GM21717 (cell line): ENCODE measurements at regions not wholly inside any gene's neighbourhood (a gene's known extent, or its start where the extent isn't known, plus 50 kb on each side); places are given as distances from the start of the nearest gene placed in this dataset.

Experiments
- ATAC-seq: cut with Tn5 transposase; IDR thresholded peaks from one replicate; pipeline ENCODE4 v1.9.1; 2021; ENCODE audit warnings: mild to moderate bottlenecking, moderate library complexity; ENCODE audit not compliant: unreplicated experiment

DNA sequence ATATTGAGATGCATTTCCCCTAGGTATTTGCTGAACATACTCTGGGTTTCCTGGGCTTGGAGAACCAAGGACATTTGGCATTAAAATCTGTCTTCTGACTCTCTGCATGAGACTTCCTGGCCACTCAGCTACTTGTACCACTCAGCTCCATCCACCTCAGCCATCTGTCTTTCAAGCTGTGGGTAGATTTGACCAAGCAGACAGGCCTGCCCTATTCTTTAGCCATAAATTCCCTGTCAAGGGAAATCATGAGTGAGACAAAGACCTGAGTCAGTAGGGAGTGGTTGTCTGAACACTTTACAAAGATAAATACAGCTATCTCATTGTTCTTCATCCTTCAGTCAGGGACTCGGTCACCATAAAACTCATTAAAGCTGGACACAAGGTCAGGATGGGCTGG is 399.1 kb downstream of the GPAM start:
- ATAC-seq, result no peak

DNA sequence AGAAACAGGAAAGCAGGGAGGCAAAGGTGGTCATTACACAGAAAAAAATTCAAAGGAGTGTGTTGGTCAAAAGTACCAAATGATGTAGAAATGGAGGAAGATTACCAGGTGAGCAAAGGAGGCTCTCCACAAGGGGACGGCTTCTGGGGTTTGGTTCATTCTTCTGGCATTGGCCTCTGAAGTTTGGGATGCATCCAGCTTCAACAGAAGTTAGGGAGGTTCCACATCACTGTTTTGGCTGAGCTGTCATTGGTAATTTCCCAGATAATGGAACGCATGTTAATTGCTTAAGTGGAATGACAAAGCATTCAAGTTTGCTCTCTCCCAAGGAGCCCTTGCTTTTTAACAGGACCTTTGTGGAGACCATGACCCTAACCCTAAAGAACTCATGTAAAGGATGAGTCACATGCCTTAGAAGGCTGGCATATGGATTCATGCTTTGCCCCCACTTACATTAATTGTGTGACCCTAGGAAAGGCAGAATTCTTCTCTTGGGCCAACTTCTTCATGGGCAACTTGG is 398.6 kb downstream of the GPAM start:
- no peak for ATAC-seq

DNA sequence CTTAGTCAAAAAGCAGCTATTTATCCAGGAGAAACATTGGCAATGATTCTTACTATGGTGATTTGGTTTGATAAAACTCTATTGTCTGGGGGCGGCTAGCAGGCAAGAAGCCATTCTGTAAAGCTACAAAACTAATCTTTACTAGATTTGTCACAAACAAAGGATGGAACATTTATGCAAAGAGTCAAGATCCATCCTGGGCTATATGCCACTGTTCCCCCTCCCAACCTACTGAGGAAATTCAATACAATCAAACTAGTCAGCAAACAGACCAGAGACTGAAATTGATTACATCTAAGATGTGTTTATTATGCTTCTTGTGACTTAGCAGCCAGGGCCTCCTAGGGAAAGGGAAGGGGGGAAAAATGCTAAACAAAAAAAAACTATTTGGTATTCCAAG is 397.6 kb downstream of the GPAM start:
- ATAC-seq, result no peak

DNA sequence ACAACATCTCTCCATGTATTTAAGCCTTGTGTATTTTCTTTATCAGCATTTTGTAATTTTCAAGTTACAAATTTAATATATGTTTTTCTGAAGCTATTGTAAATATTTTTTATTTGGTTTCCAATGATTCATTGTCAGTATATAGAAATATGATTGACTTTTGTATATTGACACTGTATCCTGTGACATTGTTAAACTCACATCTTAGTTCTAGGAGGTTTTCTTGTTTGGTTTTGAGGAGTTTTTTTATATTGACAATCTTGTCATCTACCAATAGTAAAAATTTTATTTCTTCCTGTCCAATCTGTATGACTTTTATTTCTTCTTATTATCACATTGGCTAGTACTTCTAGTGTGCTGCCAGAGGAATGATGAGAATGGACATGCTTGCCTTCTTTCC is 393.7 kb downstream of the GPAM start:
- ATAC-seq, result no peak

DNA sequence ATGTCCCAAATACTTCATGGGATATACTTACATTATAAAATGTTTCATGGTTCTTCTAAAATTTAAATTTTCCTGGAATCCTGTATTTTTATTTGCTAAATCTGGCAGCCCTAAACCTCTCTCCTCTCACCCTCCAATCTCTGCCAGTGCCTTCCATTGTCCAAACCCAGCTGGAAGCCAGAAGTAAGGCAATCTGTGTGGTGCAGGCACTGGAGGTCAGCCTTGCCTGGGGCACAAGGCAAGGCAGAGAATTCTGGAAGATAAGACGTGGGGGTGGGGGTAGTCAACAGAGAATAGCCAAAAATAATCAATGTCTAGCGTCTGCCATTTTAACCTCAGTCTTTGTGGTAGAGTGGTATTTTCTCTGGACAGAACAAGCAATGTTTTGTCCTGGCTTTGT is 381.7 kb downstream of the GPAM start:
- ATAC-seq, result no peak

DNA sequence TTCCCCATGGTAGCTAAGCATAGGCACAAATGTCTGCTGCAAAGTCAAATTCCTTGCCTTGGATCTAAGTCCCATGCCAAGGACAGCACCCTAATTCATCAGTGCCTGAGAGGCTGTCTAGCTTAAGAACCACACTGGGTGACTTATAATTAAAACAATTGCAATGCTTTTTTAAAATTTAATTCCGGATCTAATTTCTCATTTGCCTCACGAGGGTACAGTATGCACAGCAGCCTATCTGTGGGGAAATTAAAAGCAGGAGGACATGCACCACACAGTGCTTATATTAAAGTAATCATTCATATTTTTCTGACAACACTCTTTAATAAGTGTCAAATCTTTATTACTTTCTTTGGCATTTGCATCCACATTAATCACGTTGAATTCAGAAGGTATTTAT is 378.8 kb downstream of the GPAM start:
- ATAC-seq, result no peak

DNA sequence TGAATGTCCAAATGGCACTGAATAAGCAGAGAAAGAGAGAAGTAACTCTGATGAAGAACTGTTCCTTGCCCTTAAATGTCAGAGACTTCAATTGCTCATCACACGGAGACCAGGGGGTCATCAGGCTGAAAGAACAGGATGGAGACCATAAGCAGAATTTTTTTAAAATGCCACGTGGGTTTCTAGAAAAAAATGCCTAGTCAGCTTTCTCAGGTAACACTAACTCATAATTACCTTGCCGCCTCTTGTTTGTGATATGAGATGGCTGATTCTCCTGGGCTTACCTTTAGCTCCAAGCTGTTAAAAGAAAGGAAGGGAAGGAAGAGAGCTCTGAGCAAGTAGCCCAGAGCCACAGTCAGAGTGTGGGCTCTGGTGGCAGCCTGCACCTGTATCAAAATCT is 372.0 kb downstream of the GPAM start:
- ATAC-seq, result no peak

DNA sequence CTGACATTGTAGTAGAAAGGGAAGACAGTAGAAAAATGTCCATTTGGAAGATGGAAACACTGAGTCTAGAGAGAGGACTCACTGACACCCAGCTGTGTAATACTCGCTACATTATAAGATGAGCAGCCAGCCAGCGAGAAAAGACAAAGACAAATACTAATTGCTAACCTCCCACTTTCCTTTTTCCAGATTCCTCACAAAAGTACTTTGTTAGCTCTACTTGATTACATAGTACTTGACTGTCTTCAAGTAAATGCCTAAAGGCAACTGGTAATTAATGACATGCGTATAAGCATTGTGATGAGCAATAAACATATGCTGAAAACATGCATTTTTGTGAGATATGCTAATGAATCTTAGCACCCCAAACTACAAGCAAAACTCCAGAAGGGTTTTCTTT is 363.1 kb downstream of the GPAM start:
- ATAC-seq, result no peak

DNA sequence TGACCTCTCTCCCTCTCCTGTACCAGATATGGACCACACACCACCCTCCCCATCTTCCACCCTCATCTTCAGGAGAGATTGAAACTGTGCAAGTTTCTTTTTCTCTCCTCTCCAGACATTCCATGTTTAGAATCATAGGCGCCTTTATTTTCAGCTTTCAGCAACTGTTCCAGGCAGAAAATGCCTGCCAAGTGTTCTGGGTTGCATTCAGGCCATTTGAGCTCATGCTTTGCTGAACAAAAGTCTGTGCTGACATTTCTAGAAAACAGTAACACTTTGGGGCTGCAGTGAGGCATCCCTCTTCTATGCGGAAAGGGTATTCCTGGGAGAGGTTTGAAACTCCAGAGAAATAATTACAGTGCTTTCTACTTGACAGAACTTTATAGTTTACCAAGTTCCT is 361.7 kb downstream of the GPAM start:
- no peak for ATAC-seq

DNA sequence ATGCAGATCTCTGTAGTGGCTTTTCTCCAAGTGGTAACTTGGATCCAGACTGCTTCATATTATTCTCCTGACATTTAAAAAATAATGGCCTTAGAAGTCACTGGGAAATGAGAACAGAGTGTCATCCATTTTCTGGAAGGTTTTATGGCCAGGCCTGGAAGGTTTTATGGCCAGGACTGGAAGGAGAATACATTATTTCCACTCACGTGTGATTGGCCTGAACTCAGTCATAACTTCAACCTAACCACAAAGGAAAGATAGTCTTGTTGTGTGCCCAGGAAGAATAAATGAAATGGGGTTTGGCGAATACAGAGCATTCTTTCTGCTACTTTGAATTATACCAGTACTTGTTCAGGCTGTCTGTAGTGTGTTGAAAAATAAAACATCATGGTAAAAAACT is 360.9 kb downstream of the GPAM start:
- no peak for ATAC-seq

DNA sequence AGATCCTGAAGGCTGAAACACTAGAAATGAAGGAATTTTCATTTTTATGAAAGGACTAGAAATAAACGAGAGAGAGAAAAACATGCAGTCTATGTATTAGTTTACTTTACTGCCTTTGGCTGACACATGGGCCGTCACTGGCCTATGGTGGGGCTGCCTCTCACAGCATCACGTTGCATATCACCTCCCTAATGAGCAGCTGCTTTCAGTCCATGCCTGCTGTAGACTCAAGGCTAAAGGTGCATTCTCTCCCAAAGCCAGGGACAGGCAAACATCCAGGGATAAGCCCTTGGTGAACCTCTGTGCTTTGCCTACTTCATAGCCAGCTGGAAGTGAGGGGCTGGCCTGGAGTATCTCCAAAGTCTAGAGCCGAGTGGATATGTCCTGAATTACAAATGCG is 359.4 kb downstream of the GPAM start:
- ATAC-seq, result no peak

DNA sequence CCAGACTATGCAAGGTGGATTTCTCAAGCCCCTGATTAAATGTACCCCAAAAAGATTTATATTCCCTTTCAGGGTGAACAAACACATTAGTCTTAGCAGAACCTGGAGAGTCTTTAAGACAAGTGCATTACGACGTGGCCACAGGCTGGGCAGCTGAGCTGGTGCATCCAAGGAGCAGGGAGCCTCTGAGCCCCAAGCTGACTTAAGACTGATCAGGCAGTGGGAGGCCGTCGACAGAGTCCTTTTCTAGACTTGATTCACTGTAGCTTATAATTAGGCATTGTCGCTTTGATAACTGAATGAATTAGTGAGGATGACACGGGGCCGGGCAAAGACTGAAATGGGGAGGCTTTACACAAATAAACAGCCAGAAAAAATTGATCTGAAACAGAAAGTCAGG is 353.2 kb downstream of the GPAM start:
- no peak for ATAC-seq

DNA sequence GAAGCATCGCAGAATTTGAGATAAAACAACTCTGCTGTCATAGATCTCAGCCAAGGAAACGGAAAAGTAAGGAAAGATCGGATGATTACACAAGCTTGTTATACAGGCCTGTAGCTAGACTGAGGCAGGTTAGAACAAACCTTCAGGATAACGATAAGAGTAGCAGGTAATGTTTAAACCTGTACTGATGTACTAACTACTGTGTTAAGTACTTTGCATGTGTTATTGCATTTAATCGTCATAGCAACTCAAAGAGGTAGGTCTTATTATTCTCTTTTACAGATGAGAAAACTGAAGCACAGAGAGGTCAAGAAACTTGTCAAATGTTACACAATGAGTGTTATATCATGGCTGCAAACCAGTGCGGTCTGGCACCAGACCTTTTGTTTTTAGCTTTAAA is 352.5 kb downstream of the GPAM start:
- no peak for ATAC-seq

DNA sequence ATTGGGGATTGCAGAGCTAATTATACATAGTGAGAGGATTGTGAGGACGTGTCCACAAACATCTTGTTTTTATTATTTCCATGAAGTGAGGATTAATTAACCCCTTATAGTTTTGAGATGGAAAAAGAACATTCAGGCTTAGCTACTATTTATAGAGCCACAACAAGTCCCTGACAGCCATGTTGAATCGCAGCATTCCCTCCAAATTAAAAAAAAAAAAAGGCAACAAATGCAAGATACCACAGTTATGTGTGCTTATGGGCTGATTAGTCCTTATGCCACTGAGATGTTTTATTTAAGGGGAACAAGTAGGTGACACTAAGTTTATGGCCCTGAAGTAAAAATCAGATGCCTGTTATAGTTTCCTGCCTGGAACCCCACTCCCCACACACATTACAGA is 350.3 kb downstream of the GPAM start:
- ATAC-seq, result no peak

DNA sequence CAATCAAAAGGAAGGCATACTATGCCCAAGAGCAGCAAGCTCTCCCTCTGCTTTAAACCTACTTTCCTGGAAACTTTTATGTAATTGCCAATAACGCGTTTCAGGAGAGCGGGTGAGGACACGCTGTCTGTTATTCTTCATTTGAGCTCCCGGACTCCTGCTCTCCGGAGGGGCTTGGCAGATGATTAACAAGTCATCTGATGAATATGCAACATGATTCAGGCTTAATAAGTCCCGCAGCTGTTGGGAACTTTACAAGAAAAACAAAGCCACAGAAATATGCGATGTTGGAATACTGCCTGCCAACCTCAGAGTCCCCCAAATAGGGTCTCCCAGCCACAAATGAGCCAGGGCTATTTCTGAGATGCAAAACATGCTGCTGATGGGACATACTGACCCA is 348.0 kb downstream of the GPAM start:
- no peak for ATAC-seq

DNA sequence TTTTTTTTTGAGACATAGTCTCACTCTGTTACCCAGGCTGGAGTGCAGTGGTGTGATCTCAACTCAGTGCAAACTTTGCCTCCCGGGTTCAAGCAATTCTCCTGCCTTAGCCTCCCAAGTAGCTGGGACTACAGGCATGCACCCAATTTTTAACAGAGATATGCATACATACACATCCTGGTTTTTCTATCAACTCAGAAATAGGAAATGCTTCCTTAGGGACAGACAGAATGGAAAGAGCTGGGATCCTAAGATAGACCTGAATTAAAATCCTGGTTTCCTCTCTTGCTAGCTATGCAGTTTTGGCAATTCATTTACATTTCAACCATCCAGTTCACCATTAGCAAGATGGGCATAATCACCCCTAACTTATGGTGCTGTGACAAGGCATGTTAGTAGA is 347.5 kb downstream of the GPAM start:
- ATAC-seq, result no peak

DNA sequence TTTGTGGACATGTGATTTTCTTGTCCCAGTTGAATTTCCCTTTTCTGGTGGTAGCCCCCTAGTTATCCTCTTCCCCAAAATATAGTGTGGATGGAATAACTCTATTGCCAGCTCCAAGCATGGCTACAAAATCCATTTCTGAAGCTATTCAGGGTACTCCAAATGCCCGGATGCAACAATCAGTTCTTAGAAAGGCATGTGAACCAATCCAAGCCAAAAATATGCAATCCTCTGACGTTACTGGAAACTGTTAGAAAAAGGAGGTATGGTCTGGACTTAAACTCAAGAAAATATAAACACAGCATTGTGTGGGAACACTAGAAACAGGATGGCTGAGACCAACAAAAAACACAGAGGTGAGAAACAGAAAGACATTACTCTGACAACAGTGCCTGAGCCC is 347.0 kb downstream of the GPAM start:
- ATAC-seq, result no peak

DNA sequence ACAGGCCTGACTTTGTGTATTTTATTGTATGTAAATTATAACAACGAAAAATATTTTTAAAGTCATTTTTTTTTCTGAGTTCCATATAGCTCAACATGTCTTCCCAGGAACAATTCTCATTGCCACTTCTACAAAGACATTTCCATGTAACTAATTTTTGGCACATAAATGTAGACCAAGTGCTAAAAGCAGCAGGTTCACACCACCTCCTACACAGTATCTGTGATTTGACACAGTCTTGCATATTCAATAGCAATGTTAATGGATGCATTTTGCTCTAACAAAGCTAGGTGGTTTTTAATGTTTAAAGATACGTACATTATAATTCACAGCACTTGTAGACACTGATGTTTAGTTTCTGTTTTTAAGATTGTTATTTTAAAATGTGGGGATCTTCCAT is 346.5 kb downstream of the GPAM start:
- ATAC-seq, result no peak

DNA sequence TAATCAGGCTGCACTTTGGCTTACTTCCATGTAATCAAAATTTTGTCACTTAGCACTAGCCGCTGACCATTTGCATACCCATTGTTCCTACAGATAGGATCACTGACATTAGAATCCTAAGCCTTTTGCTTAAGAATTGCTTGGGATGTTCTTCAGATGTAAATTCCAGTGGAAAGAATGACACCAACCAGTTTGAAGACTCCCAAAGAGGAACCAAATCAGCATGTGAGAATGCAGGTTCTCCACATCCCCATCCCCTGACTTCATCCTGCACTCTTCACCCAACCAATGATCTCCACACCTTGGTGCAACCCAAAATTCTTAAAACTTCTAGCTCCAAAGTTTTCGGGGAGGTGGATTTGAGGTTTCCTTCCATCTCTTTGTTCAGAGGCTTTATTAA is 345.6 kb downstream of the GPAM start:
- ATAC-seq, result no peak

DNA sequence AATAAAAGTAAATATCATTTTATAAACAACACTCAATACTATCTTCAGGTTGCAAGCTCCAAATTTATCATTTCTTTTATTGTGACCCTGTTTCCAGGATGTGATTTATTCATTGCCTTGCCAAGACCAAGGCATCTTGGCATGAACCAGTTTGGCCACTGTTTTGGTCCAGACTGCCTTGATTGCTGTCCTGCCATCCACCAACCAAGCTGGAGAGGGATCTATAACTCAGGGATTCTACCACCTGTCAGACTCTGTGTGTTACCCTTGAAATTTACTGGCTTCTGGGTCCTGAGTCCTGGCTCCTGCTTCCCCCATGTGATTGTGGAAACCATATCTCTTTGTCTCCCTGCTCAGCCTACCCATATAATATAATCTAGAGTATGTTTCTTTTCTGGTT is 343.0 kb downstream of the GPAM start:
- no peak for ATAC-seq

DNA sequence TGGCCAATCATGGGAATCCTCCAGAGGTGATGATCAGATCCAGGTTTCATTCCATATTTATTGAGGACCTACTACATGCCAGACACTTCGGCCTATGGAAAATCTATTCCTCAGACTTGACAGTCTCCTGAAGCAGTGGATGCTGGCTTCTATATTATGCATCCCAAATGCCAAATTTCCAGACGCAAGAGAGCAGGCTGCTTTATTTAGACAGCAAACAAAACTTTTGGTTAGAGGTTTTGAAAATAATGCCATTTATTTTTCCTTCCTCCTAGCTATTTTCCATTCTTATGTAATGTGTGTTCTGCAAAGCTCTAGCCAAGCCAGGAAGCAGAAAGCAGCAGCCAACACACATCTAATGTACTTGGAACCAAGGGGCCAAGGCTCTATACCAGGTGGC is 330.8 kb downstream of the GPAM start:
- no peak for ATAC-seq

DNA sequence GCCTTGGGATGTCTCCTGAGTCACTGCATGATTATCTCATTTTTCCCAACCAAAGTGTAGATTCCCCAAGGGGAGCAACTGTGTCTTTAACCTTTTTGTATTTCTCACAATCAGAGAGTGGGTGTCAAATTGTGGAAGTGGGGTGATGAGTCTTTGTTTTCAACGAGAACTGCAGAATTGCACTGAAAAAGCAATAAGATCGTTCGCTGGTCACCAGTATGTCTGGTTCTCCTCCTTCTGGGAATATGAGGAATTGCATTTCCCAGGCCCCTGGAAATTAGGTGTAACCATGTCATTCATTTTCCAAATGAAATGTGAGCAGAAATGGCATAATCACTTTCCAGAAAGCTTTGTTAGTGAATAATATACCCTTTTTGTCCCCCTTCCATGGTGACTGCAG is 326.9 kb downstream of the GPAM start:
- no peak for ATAC-seq

DNA sequence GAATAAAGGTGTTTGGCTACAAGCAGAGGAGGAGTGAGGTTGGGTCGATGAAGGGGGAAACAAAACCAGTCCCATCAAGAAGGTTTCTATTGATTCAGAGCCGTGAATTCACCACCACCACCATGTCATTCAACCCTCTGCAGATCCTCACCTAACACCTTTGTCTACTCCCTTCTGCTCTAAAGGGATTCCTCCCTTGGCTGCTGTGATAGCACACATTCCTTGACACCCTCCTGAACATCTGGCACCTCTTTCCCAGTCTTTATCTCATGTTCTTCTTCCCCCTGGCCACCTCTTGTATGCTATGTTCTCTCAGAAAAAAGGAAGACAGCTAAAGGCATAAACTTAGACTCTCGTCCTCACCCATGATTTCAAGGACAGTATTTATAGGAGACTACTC is 318.0 kb downstream of the GPAM start:
- ATAC-seq, result no peak

DNA sequence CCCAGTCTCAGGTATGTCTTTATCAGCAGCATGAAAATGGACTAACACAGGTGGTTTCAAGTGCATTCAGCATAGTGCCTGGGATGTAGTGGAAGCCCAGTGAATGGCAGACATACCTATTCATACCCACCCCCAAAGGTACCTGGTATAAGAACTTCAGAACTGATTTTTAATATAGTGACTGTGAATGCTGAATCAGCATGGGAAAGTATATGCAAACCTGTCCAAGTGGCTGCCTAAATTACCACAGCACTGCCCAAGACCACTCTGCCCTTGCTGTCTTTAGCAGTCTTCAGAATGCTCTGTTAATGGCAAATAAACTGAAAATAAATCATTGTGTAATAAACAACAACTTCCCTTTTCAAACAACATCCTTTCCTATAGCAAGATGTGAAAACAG is 312.1 kb downstream of the GPAM start:
- ATAC-seq, result no peak
